GM12878 (cell line): ENCODE measurements at regions not wholly inside any gene's neighbourhood (a gene's known extent, or its start where the extent isn't known, plus 50 kb on each side); places are given as distances from the start of the nearest gene placed in this dataset.

Source experiments
- ATAC-seq: fragments of 200-7000 bp; cut with Tn5 transposase; 3 replicates; pipeline ENCODE4 v1.9.1; 2020; ENCODE audit warnings: mild to moderate bottlenecking, moderate library complexity
- BruUV-seq: library from RNA; stranded (reverse); fragments of 400-500 nt; replicated peaks from 2 replicates; lab custom pipeline; 2021; lab: Mats Ljungman, UMichigan
- CTCF ChIA-PET: fragments of 300-600 bp; sonication (Branson Sonifier 250); formaldehyde crosslinking; extraction: SDS; loops from one replicate; lab custom pipeline; 2021; ENCODE audit warnings: inconsistent platforms; lab: Yijun Ruan, JAX
- POLR2A ChIA-PET: fragments of 350-600 bp; formaldehyde crosslinking; extraction: SDS; loops from one replicate; lab custom pipeline; 2021; ENCODE audit warnings: inconsistent platforms; lab: Charles Lee
- RAD21 ChIA-PET: fragments of 300-600 bp; sonication (Branson Sonifier 250); formaldehyde crosslinking; loops from one replicate; lab custom pipeline; 2023; ENCODE audit warnings: antibody characterized with exemption; ENCODE audit not compliant: unreplicated experiment; lab: Charles Lee
- SMC1A ChIA-PET: fragments of 300-600 bp; sonication (Branson Sonifier 250); formaldehyde crosslinking; loops from one replicate; lab custom pipeline; 2023; ENCODE audit not compliant: unreplicated experiment, uncharacterized antibody; lab: Charles Lee
- DNase-seq: peaks from one replicate; pipeline ENCODE4 v3.0.0-alpha.2; 2011; ENCODE audit warnings: low read depth, low spot score
- FAIRE-seq: peaks from 3 replicates; lab custom pipeline; 2011; peaks lifted over from hg19 to GRCh38; lab: Jason Lieb, UNC
- H2AFZ ChIP-seq: 2 replicates; pipeline ENCODE4 v1.6.0; 2011; ENCODE audit warnings: low read depth, low read length, control low read depth; ENCODE audit not compliant: control insufficient read depth
- H3K27ac ChIP-seq: 2 replicates; pipeline ENCODE4 v1.5.1; 2011; ENCODE audit warnings: control low read depth; ENCODE audit not compliant: control insufficient read depth, insufficient read depth
- H3K27me3 ChIP-seq, 2 experiments: replicated peaks in 1 of 2; 2 replicates each; pipeline versions ENCODE4 v1.6.0 to v1.6.1; 2011; ENCODE audit warnings: low read length in 1 of 2; ENCODE audit not compliant: control insufficient read depth in 2 of 2, insufficient read depth in 2 of 2
- H3K36me3 ChIP-seq, 2 experiments: 2 replicates each; pipeline ENCODE4 v1.5.1; 2011; ENCODE audit warnings: low read length in 1 of 2; ENCODE audit not compliant: control insufficient read depth in 2 of 2, insufficient read depth in 2 of 2
- H3K4me1 ChIP-seq: 2 replicates; pipeline ENCODE4 v1.6.1; 2011; ENCODE audit warnings: mild to moderate bottlenecking, low read length, moderate library complexity, mixed read lengths; ENCODE audit not compliant: control insufficient read depth, insufficient read depth
- H3K4me2 ChIP-seq: 2 replicates; pipeline ENCODE4 v1.6.0; 2011; ENCODE audit warnings: control low read depth; ENCODE audit not compliant: control insufficient read depth, insufficient read depth
- H3K4me3 ChIP-seq: fragments of 200-600 bp; sonication (generic); 2 replicates; pipeline ENCODE4 v1.5.1; 2016
- H3K79me2 ChIP-seq: 2 replicates; pipeline ENCODE4 v1.6.0; 2011; ENCODE audit warnings: low read length; ENCODE audit not compliant: control insufficient read depth, insufficient read depth
- H3K9ac ChIP-seq: 2 replicates; pipeline ENCODE4 v1.8.0; 2011; ENCODE audit warnings: low read length, control low read depth, mixed read lengths; ENCODE audit not compliant: control insufficient read depth, insufficient read depth
- H3K9me3 ChIP-seq: replicated peaks from 3 replicates; pipeline ENCODE4 v1.5.1; 2011; ENCODE audit warnings: mild to moderate bottlenecking, low read length; ENCODE audit not compliant: control insufficient read depth, insufficient read depth
- H4K20me1 ChIP-seq: 2 replicates; pipeline ENCODE4 v1.6.0; 2011; ENCODE audit not compliant: control insufficient read depth, insufficient read depth
- BACH1 ChIP-seq: fragments of 450-650 bp; IDR thresholded peaks from 2 replicates; pipeline ENCODE4 v1.6.1; 2017; ENCODE audit warnings: mild to moderate bottlenecking, borderline replicate concordance
- CHD2 ChIP-seq: IDR thresholded peaks from 2 replicates; pipeline ENCODE4 v1.6.1; 2011; ENCODE audit warnings: low read depth, low read length, improper control_type of control experiment, borderline replicate concordance
- CUX1 ChIP-seq: IDR thresholded peaks from 2 replicates; pipeline ENCODE4 v1.6.1; 2012; ENCODE audit warnings: improper control_type of control experiment, low read depth, low read length; ENCODE audit not compliant: insufficient replicate concordance
- NFXL1 ChIP-seq: fragments of 450-650 bp; IDR thresholded peaks from 2 replicates; pipeline ENCODE4 v1.6.1; 2017; ENCODE audit warnings: antibody characterized with exemption, mild to moderate bottlenecking, borderline replicate concordance
- NFYA ChIP-seq: IDR thresholded peaks from 2 replicates; pipeline ENCODE4 v1.6.1; 2011; ENCODE audit warnings: low read depth, mild to moderate bottlenecking, low read length, improper control_type of control experiment, borderline replicate concordance
- SMARCA5 ChIP-seq: fragments of 450-650 bp; IDR thresholded peaks from 2 replicates; pipeline ENCODE4 v1.6.1; 2017; ENCODE audit warnings: mild to moderate bottlenecking
- YY1 ChIP-seq: IDR thresholded peaks from 2 replicates; pipeline ENCODE4 v1.6.1; 2011; ENCODE audit warnings: low read depth, mild to moderate bottlenecking, low read length
- ZNF687 ChIP-seq: fragments of 450-650 bp; IDR thresholded peaks from 2 replicates; pipeline ENCODE4 v1.6.1; 2017; ENCODE audit warnings: mild to moderate bottlenecking, moderate library complexity
- WGBS: methylation state at CpG from one replicate; pipeline ENCODE4 v1.1.6; 2016; ENCODE audit warnings: low lambda C conversion rate; ENCODE audit not compliant: insufficient replicate concordance, insufficient coverage; ENCODE audit errors: missing lambda C conversion rate; 5-methylcytosine and 5-hydroxymethylcytosine counted together
- in situ Hi-C: fragments of 300-500 bp; cut with MboI; formaldehyde crosslinking; loops from 9 replicates; pipeline ENCODE4 v1.14.3; 2018; ENCODE audit warnings: mixed read lengths
- intact Hi-C: fragments of 100-400 bp; cut with micrococcal nuclease; formaldehyde crosslinking; loops from one replicate; pipeline ENCODE4 v1.14.2; 2022; ENCODE audit not compliant: unreplicated experiment
- TF ChIP-seq, protein P1 (sequence below): fragments of 450-650 bp; IDR thresholded peaks from 2 replicates; pipeline ENCODE4 v1.6.1; 2018; ENCODE audit warnings: borderline replicate concordance, mild to moderate bottlenecking; ENCODE audit not compliant: partially characterized antibody

- no peak for TF ChIP-seq CUX1
These were observed 636.5 kb upstream of the TBX3 start (continued) for GRCh38 chr12:115320451-115320850.

DNA sequence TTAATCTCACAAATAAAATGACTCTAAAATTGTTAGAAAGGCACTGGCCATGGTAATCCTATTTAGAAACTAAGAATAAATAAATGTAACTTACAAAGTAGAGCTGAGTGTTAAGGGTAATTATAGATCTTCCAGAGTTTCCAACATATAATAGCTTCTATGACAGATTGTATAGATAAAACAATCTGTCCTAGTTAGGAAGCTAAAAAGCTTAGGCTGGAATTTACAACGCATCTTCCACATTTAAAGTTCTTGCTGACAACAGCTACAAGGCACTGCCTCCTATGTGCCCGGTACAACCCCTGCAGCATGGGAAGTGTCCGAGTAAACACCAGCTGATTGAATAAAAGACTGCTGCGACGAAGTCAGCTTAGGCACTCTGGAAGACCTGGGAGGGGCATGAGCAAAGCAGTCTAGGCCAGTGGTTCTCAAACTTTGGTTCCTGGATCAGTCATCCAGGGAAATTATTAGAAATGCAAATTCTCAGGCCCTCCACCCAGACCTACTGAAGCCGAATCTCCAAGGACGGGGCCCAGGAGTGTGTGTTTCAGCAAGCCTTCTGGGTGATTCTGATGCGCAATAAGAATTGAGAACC lies 635.6 kb upstream of the TBX3 start:
- ChIA-PET SMC1A (interaction anchor here (1.6 kb wide), 1 partner anchor 321 kb away, joined by 3 read pairs; no protein-coding TSS in a partner anchor), RAD21 (no interaction called here), POLR2A (no interaction called here), CTCF (interaction anchor here (1.1 kb wide), 1 partner anchor 9 kb away, joined by 3 read pairs; no protein-coding TSS in a partner anchor)
- Histone ChIP-seq H3K27me3 (no peaks in the 10 kb centered on the region), H3K4me3 (no peak overlapping the region), H3K9me3 (no peaks in the 10 kb centered on the region), H2AFZ (no peak overlapping the region), H3K4me1 (peaks cover 11% of the 10 kb centered on the region), H3K79me2 (no peaks in the 10 kb centered on the region), H3K27ac (no peak overlapping the region), H4K20me1 (no peaks in the 10 kb centered on the region), H3K4me2 (no peak overlapping the region), H3K36me3 (no peaks in the 10 kb centered on the region), H3K9ac (no peak overlapping the region)
- in situ Hi-C loops (no loop called here), intact Hi-C loops (no loop called here)
- TF ChIP-seq ZNF687 (no peak), YY1 (no peak), NFYA (no peak), NFXL1 (no peak), SMARCA5 (no peak), CHD2 (no peak), BACH1 (no peak)
- TF ChIP-seq, protein P1, sequence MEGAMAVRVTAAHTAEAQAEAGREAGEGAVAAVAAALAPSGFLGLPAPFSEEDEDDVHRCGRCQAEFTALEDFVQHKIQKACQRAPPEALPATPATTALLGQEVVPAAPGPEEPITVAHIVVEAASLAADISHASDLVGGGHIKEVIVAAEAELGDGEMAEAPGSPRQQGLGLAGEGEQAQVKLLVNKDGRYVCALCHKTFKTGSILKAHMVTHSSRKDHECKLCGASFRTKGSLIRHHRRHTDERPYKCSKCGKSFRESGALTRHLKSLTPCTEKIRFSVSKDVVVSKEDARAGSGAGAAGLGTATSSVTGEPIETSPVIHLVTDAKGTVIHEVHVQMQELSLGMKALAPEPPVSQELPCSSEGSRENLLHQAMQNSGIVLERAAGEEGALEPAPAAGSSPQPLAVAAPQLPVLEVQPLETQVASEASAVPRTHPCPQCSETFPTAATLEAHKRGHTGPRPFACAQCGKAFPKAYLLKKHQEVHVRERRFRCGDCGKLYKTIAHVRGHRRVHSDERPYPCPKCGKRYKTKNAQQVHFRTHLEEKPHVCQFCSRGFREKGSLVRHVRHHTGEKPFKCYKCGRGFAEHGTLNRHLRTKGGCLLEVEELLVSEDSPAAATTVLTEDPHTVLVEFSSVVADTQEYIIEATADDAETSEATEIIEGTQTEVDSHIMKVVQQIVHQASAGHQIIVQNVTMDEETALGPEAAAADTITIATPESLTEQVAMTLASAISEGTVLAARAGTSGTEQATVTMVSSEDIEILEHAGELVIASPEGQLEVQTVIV: no peak
- WGBS: 79% methylated on average over 8 of the region's 8 CpGs
- ATAC-seq (no peak), DNase-seq (no peak), FAIRE-seq (no peak)
- no TSS peak for BruUV-seq
